ENCODE measurements at regions not wholly inside any gene's neighbourhood (a gene's known extent, or its start where the extent isn't known, plus 50 kb on each side); places are given as distances from the start of the nearest gene placed in this dataset.

DNA sequence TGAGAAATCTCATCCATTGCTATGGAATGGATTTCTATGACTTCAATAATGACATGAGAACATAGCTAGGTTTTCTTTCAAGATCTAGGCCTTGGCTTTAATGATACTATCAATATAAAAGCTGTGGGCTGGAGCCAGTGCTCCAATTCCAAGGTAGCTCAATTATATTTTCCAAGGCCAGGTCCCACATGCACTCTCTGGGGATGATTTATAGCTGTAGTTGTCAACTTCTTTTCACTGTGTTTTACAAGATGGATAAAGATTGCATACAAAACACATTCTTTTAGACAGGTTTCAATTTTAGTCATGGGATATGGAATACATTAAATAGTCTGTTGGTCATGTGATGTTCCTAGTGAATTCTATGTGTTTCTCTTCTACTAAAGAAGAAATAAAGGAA is 156.7 kb downstream of the DCAF12L1 start:
- TF ChIP-seq, protein P1, sequence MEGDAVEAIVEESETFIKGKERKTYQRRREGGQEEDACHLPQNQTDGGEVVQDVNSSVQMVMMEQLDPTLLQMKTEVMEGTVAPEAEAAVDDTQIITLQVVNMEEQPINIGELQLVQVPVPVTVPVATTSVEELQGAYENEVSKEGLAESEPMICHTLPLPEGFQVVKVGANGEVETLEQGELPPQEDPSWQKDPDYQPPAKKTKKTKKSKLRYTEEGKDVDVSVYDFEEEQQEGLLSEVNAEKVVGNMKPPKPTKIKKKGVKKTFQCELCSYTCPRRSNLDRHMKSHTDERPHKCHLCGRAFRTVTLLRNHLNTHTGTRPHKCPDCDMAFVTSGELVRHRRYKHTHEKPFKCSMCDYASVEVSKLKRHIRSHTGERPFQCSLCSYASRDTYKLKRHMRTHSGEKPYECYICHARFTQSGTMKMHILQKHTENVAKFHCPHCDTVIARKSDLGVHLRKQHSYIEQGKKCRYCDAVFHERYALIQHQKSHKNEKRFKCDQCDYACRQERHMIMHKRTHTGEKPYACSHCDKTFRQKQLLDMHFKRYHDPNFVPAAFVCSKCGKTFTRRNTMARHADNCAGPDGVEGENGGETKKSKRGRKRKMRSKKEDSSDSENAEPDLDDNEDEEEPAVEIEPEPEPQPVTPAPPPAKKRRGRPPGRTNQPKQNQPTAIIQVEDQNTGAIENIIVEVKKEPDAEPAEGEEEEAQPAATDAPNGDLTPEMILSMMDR (conservative IDR thresholded peaks at IDR 0.05; ENCODE audit: low read depth, low read length): no peak
- no peak for TF ChIP-seq EZH2 (IDR thresholded peaks at IDR 0.05; ENCODE audit: borderline replicate concordance, low read depth, low read length, poor library complexity, severe bottlenecking)

All from A673 (cell line).